SU-DHL-6 (cell line): ENCODE measurements at regions not wholly inside any gene's neighbourhood (a gene's known extent, or its start where the extent isn't known, plus 50 kb on each side); places are given as distances from the start of the nearest gene placed in this dataset.

Experiments used
- H2AFZ ChIP-seq: fragments of 200-600 bp; sonication (generic); 2 replicates; pipeline ENCODE4 v1.6.1; 2014; ENCODE audit warnings: low read depth, mild to moderate bottlenecking, moderate library complexity, mixed read lengths, antibody characterized with exemption, low read length; ENCODE audit not compliant: severe bottlenecking
- H3F3A ChIP-seq: fragments of 200-600 bp; shearing (Covaris generic); 2 replicates; pipeline ENCODE4 v1.6.0; 2016; ENCODE audit warnings: antibody characterized with exemption, mild to moderate bottlenecking; ENCODE audit not compliant: insufficient read depth
- H3K27ac ChIP-seq: fragments of 200-600 bp; sonication (generic); 2 replicates; pipeline ENCODE4 v1.5.1; 2016; ENCODE audit warnings: low read depth, mild to moderate bottlenecking, low read length, moderate library complexity, mixed read lengths
- H3K27me3 ChIP-seq: fragments of 200-600 bp; sonication (generic), shearing (Covaris generic); 2 replicates; pipeline ENCODE4 v1.6.0; 2014; ENCODE audit warnings: mild to moderate bottlenecking, low read length
- H3K36me3 ChIP-seq: fragments of 200-600 bp; sonication (generic); 2 replicates; pipeline ENCODE4 v1.6.1; 2014; ENCODE audit warnings: mild to moderate bottlenecking, low read length, mixed read lengths
- H3K4me2 ChIP-seq: fragments of 300-600, 200-600 bp; shearing (Covaris generic), sonication (generic); 2 replicates; pipeline ENCODE4 v1.6.0; 2014; ENCODE audit warnings: low read length, low read depth, mild to moderate bottlenecking; ENCODE audit not compliant: poor library complexity, severe bottlenecking
- H3K4me3 ChIP-seq: fragments of 200-600 bp; sonication (generic); 2 replicates; pipeline ENCODE4 v1.5.1; 2014; ENCODE audit warnings: antibody characterized with exemption, low read length, mild to moderate bottlenecking, mixed read lengths; ENCODE audit not compliant: insufficient read depth, poor library complexity, severe bottlenecking
- H3K79me2 ChIP-seq: fragments of 200-600 bp; sonication (generic); 2 replicates; pipeline ENCODE4 v1.6.1; 2014; ENCODE audit warnings: mild to moderate bottlenecking, low read length, moderate library complexity; ENCODE audit not compliant: insufficient read depth
- H3K9ac ChIP-seq: fragments of 200-600 bp; sonication (generic); 2 replicates; pipeline ENCODE4 v1.7.0; 2014; ENCODE audit warnings: mild to moderate bottlenecking, low read length
- H3K9me2 ChIP-seq: fragments of 200-600 bp; sonication (generic); replicated peaks from 2 replicates; pipeline ENCODE4 v1.6.1; 2014; ENCODE audit warnings: low read length; ENCODE audit not compliant: insufficient read depth
- H3K9me3 ChIP-seq: fragments of 200-600 bp; sonication (generic); 2 replicates; pipeline ENCODE4 v1.6.1; 2014; ENCODE audit warnings: low read length, mixed read lengths; ENCODE audit not compliant: insufficient read depth
- H4K20me1 ChIP-seq: fragments of 200-600 bp; sonication (generic); 2 replicates; pipeline ENCODE4 v1.6.1; 2014; ENCODE audit warnings: low read depth, mild to moderate bottlenecking, antibody characterized with exemption, low read length, moderate library complexity, mixed read lengths
- CTCF ChIP-seq: fragments of 200-600 bp; sonication (generic); IDR thresholded peaks from one replicate; pipeline ENCODE4 v1.5.1; 2017; ENCODE audit warnings: antibody characterized with exemption, mild to moderate bottlenecking, low read length, moderate library complexity; ENCODE audit not compliant: insufficient read depth, poor library complexity, severe bottlenecking
- EZH2phosphoT487 ChIP-seq: fragments of 200-600 bp; sonication (generic), shearing (Covaris generic); conservative IDR thresholded peaks from 2 replicates; pipeline ENCODE4 v1.6.1; 2018; ENCODE audit warnings: mild to moderate bottlenecking, antibody characterized with exemption, low read length, moderate library complexity, mixed read lengths

- Histone ChIP-seq H3K79me2 (no peaks in the 10 kb centered on the region), H3K9me2 (no peaks in the 10 kb centered on the region), H3K9ac (no peak overlapping the region), H3K36me3 (no peaks in the 10 kb centered on the region), H3K4me3 (no peak overlapping the region), H3F3A (no peaks in the 10 kb centered on the region), H2AFZ (no peak overlapping the region), H3K27me3 (no peaks in the 10 kb centered on the region), H3K4me2 (no peak overlapping the region), H3K27ac (no peak overlapping the region), H3K9me3 (no peaks in the 10 kb centered on the region), H4K20me1 (no peaks in the 10 kb centered on the region)
- TF ChIP-seq EZH2phosphoT487 = no peak
- TF ChIP-seq CTCF = no peak
These were observed 56.4 kb upstream of the SEC11C start for GRCh38 chr18:59083136-59083818.

GRCh38 chr18:59085126-59085794 lies 54.4 kb upstream of the SEC11C start:
- H3F3A ChIP-seq = no peaks in the 10 kb centered on the region
- H3K4me2 ChIP-seq = no peak overlapping the region
- no peak overlapping the region for H3K27ac ChIP-seq
- H3K36me3 ChIP-seq = no peaks in the 10 kb centered on the region
- TF ChIP-seq EZH2phosphoT487 (no peak), CTCF (no peak)
- H4K20me1 ChIP-seq = no peaks in the 10 kb centered on the region
- H3K9me3 ChIP-seq = no peaks in the 10 kb centered on the region
- no peaks in the 10 kb centered on the region for H3K79me2 ChIP-seq
- H2AFZ ChIP-seq = no peak overlapping the region
- no peak overlapping the region for H3K9ac ChIP-seq
- H3K4me3 ChIP-seq = no peak overlapping the region
- no peaks in the 10 kb centered on the region for H3K27me3 ChIP-seq
- no peaks in the 10 kb centered on the region for H3K9me2 ChIP-seq

GRCh38 chr18:59085797-59086196 lies 53.9 kb upstream of the SEC11C start:
- Histone ChIP-seq H3K27me3 (no peaks in the 10 kb centered on the region), H3K9me2 (no peaks in the 10 kb centered on the region), H3K79me2 (no peaks in the 10 kb centered on the region), H3K9me3 (no peaks in the 10 kb centered on the region), H3F3A (no peaks in the 10 kb centered on the region), H3K4me3 (no peak overlapping the region), H3K36me3 (no peaks in the 10 kb centered on the region), H3K4me2 (no peak overlapping the region), H2AFZ (no peak overlapping the region), H3K9ac (no peak overlapping the region), H4K20me1 (no peaks in the 10 kb centered on the region), H3K27ac (no peak overlapping the region)
- TF ChIP-seq EZH2phosphoT487 (no peak), CTCF (no peak)
